Activated T-helper 1 cell treated with anti-CD3 and anti-CD28 coated beads, Interleukin-12 subunit alpha, Interleukin-12 subunit beta, Interleukin-2, Interleukin-4 antibody, amounts not matched to agents 30 ng/mL and 10 ng/mL and 1 ng/mL, durations not matched to agents 14 hours and 24 hours and 36 hours (primary cell): ENCODE measurements at regions not wholly inside any gene's neighbourhood (a gene's known extent, or its start where the extent isn't known, plus 50 kb on each side); places are given as distances from the start of the nearest gene placed in this dataset.

ENCODE experiments used
- DNase-seq: peaks from one replicate; pipeline ENCODE4 v3.0.0; 2021; ENCODE audit warnings: low spot score
- H3K27ac Mint-ChIP-seq: one replicate; pipeline ENCODE4 v1.8.0; 2021; ENCODE audit warnings: mild to moderate bottlenecking, mixed read lengths
- H3K27me3 Mint-ChIP-seq: one replicate; pipeline ENCODE4 v1.8.0; 2022; ENCODE audit warnings: mild to moderate bottlenecking, moderate library complexity, mixed read lengths; ENCODE audit not compliant: insufficient read depth
- H3K36me3 Mint-ChIP-seq: one replicate; pipeline ENCODE4 v1.8.0; 2021; ENCODE audit warnings: low read depth, mixed read lengths
- H3K4me1 Mint-ChIP-seq: one replicate; pipeline ENCODE4 v1.8.0; 2021; ENCODE audit warnings: low read depth, mixed read lengths
- H3K4me3 Mint-ChIP-seq: one replicate; pipeline ENCODE4 v1.8.0; 2021; ENCODE audit warnings: mild to moderate bottlenecking, moderate library complexity, mixed read lengths
- H3K9me3 Mint-ChIP-seq: one replicate; pipeline ENCODE4 v1.8.0; 2021; ENCODE audit warnings: mixed read lengths
- intact Hi-C: fragments of 100-400 bp; cut with micrococcal nuclease; formaldehyde crosslinking; loops from one replicate; pipeline ENCODE4 v1.15.1; 2024

GRCh38 chr3:124248471-124249028, 256.6 kb upstream of the ROPN1 start:
- no peak overlapping the region for H3K27ac Mint-ChIP-seq
- H3K4me1 Mint-ChIP-seq, result no peaks in the 10 kb centered on the region
- no peak overlapping the region for H3K4me3 Mint-ChIP-seq
- H3K27me3 Mint-ChIP-seq, result peaks cover 8% of the 10 kb centered on the region
- H3K36me3 Mint-ChIP-seq, result no peaks in the 10 kb centered on the region
- H3K9me3 Mint-ChIP-seq, result no peaks in the 10 kb centered on the region
- intact Hi-C loops, result no loop called here
- DNase-seq, result no peak

DNA sequence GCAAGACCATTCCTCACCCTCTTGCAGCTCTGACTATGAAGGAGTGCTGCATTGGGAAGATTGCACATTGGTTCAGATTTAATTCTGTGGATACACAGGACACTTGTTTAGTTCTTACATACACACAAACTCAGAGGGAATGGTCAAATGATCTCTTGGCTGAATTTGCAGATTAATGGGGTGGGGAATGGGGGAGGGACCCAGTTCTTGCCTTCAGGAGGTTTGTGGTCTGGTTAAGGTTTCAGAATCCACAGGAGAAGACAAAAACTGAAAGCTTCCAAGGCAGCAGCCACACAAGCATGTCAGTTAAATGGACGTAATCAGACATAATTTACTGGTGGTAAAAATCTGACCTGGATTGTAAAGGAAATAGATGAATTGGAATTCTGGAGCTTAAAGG, 257.1 kb upstream of the ROPN1 start:
- Mint-ChIP-seq H3K4me1 (no peaks in the 10 kb centered on the region), H3K27me3 (peaks cover 8% of the 10 kb centered on the region), H3K27ac (no peak overlapping the region), H3K36me3 (no peaks in the 10 kb centered on the region), H3K4me3 (no peak overlapping the region), H3K9me3 (no peaks in the 10 kb centered on the region)
- intact Hi-C loops, result no loop called here
- no peak for DNase-seq

DNA sequence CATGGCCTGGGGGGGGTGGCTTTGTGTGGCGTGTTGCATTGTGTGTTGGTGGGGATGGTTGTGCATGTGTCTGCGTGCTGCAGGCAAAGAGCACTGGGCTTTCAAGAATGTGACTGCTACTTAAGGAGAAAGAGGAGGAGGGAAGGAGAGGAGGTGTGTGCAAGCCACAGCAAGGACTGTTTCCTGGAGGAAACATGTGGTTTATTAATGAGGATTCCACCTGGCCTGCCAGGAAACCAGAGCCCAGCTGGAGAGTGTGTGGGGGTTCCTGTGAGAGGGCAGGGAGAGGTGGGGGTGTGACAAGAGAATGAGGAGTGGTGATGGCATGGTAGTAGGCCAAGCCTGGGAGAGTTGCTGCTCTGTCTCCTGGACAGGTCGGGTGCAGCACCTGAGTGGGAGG, 258.1 kb upstream of the ROPN1 start:
- DNase-seq, result no peak
- no peaks in the 10 kb centered on the region for H3K9me3 Mint-ChIP-seq
- no peak overlapping the region for H3K27ac Mint-ChIP-seq
- H3K4me3 Mint-ChIP-seq, result no peak overlapping the region
- H3K27me3 Mint-ChIP-seq, result peaks cover 8% of the 10 kb centered on the region
- no peaks in the 10 kb centered on the region for H3K36me3 Mint-ChIP-seq
- no peaks in the 10 kb centered on the region for H3K4me1 Mint-ChIP-seq
- intact Hi-C loops, result no loop called here

DNA sequence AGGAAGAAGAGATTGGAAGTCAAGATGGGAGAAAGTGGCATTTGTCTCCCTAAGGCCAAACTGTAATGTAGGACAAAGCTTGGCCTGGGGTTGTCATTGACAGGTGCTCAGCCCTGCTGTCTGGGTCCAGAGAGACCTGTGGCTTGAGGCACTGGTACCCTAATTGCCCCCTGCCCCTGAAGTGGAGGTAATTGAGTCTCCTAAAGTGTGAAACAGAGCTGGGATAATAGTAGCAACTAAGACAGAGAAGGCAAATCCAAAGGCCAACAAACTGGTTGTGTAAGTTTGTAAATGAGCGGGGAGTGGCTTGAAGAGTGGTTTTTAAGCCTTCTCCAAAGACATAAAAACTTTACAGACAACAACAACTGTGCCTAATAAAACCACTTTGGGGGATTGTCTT, 264.2 kb upstream of the ROPN1 start:
- no peak for DNase-seq
- Mint-ChIP-seq H3K4me3 (no peak overlapping the region), H3K27me3 (peaks cover 8% of the 10 kb centered on the region), H3K36me3 (no peaks in the 10 kb centered on the region), H3K4me1 (no peaks in the 10 kb centered on the region), H3K9me3 (no peaks in the 10 kb centered on the region), H3K27ac (no peak overlapping the region)
- intact Hi-C loops, result no loop called here

DNA sequence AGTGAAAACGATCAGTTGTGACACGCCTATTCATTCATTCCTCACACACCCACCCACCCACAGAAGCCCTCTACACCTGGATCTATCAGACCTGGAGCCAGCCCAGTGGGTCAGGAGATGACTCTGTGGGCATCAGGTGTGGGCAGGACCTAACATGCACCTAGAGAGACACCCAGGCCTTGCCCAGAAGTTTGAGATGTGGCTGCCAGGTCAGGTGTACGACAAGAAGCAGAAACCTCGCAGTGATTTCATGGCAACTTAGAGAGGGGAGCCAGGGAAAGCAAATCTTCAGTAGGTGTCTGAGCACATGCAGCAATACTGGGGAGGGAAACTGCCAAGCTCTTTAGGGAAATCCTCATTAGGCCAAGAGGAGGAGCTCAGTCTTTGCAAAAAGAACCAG, 264.7 kb upstream of the ROPN1 start:
- no peak overlapping the region for H3K27ac Mint-ChIP-seq
- no peak overlapping the region for H3K4me3 Mint-ChIP-seq
- no peaks in the 10 kb centered on the region for H3K36me3 Mint-ChIP-seq
- H3K27me3 Mint-ChIP-seq, result peaks cover 9% of the 10 kb centered on the region
- DNase-seq, result no peak
- no peaks in the 10 kb centered on the region for H3K9me3 Mint-ChIP-seq
- intact Hi-C loops, result no loop called here
- no peaks in the 10 kb centered on the region for H3K4me1 Mint-ChIP-seq

DNA sequence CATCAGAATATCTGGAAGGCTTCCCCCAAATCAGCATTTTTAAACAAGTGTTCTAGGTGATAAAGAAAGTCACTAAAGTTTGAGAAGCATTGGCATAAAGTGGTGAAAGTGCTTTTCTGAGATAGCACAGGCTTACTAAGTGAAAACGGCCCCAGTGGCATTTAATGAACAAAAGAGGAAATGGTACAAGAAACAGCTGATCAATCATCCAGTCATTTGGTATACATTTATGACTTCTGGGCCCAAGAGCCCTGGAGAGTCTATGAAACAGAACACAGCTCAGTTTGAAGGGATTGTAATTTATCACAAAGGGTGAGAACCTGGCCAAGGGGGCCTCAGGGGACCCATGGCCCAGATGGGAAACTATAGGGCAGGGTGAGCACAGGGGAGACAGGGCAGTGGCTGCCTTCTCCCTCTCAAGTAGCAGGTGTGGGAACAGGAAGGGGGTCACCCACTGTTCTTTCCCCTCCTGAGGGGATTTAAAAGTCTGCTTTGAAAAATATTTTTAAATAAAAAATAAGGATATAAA, 265.5 kb upstream of the ROPN1 start:
- no peaks in the 10 kb centered on the region for H3K9me3 Mint-ChIP-seq
- peaks cover 9% of the 10 kb centered on the region for H3K27me3 Mint-ChIP-seq
- H3K4me3 Mint-ChIP-seq, result no peak overlapping the region
- H3K27ac Mint-ChIP-seq, result no peak overlapping the region
- no peak for DNase-seq
- no peaks in the 10 kb centered on the region for H3K36me3 Mint-ChIP-seq
- intact Hi-C loops, result no loop called here
- H3K4me1 Mint-ChIP-seq, result no peaks in the 10 kb centered on the region

GRCh38 chr3:124258057-124258500, 266.2 kb upstream of the ROPN1 start:
- no peak overlapping the region for H3K27ac Mint-ChIP-seq
- no peaks in the 10 kb centered on the region for H3K9me3 Mint-ChIP-seq
- no peak overlapping the region for H3K4me3 Mint-ChIP-seq
- H3K36me3 Mint-ChIP-seq, result no peaks in the 10 kb centered on the region
- no peaks in the 10 kb centered on the region for H3K4me1 Mint-ChIP-seq
- H3K27me3 Mint-ChIP-seq, result peaks cover 9% of the 10 kb centered on the region
- no peak for DNase-seq
- intact Hi-C loops, result no loop called here

DNA sequence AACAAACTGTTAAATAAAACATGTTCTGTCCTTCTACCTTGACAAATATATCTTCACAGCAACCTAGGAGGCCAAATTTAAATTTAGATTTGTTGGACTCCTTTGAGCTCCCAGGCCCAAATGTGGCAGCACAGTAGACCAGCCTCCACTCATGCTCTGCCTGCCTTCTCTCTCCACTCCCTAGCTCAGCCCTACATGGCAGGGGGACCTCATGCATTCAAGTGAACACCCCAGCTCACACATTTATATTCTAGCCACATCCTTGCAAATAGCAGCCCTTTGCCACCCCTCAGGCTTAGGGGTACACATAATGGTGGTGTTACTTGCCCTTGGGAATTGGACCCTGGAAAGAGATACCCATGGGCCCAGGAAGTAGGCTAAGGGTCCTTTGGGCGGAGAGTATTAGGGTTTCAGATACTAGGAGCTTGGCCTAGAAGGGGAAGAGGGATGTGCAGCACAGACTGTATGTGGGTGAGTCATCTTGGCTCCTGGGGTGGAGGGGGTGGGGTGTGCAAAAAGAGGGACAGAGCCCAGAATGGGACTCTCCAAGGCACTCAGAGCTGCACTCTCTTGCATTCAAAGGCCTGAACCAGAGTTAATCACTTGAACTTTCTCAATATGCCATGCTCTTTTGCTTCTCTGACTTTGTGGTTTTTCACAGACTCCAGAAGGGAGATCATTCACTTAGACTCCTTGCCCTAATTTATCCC, 268.4 kb upstream of the ROPN1 start:
- Mint-ChIP-seq H3K4me3 (no peak overlapping the region), H3K27ac (no peak overlapping the region), H3K4me1 (no peaks in the 10 kb centered on the region), H3K36me3 (no peaks in the 10 kb centered on the region), H3K27me3 (peaks cover 7% of the 10 kb centered on the region), H3K9me3 (no peaks in the 10 kb centered on the region)
- intact Hi-C loops, result no loop called here
- no peak for DNase-seq

GRCh38 chr3:124261306-124261705, 269.4 kb upstream of the ROPN1 start:
- Mint-ChIP-seq H3K4me1 (no peaks in the 10 kb centered on the region), H3K27me3 (peaks cover 1% of the 10 kb centered on the region), H3K27ac (no peak overlapping the region), H3K9me3 (no peaks in the 10 kb centered on the region), H3K4me3 (no peak overlapping the region), H3K36me3 (no peaks in the 10 kb centered on the region)
- no peak for DNase-seq
- intact Hi-C loops, result no loop called here

- intact Hi-C loops, result no loop called here
- no peaks in the 10 kb centered on the region for H3K36me3 Mint-ChIP-seq
- H3K27me3 Mint-ChIP-seq, result peaks cover 1% of the 10 kb centered on the region
- H3K9me3 Mint-ChIP-seq, result no peaks in the 10 kb centered on the region
- DNase-seq, result no peak
- no peak overlapping the region for H3K4me3 Mint-ChIP-seq
- H3K27ac Mint-ChIP-seq, result no peak overlapping the region
- no peaks in the 10 kb centered on the region for H3K4me1 Mint-ChIP-seq
These were observed 271.2 kb upstream of the ROPN1 start for GRCh38 chr3:124263168-124263567.

- H3K9me3 Mint-ChIP-seq, result no peaks in the 10 kb centered on the region
- intact Hi-C loops, result no loop called here
- H3K27ac Mint-ChIP-seq, result no peak overlapping the region
- H3K4me3 Mint-ChIP-seq, result no peak overlapping the region
- H3K27me3 Mint-ChIP-seq, result peaks cover 1% of the 10 kb centered on the region
- no peaks in the 10 kb centered on the region for H3K36me3 Mint-ChIP-seq
- no peak for DNase-seq
- no peaks in the 10 kb centered on the region for H3K4me1 Mint-ChIP-seq
These were observed 272.4 kb upstream of the ROPN1 start for GRCh38 chr3:124264346-124264745.

- Mint-ChIP-seq H3K4me1 (no peaks in the 10 kb centered on the region), H3K4me3 (no peak overlapping the region), H3K36me3 (no peaks in the 10 kb centered on the region), H3K9me3 (no peaks in the 10 kb centered on the region), H3K27ac (no peak overlapping the region), H3K27me3 (no peaks in the 10 kb centered on the region)
- intact Hi-C loops, result no loop called here
- DNase-seq, result no peak
These were observed 274.6 kb upstream of the ROPN1 start for GRCh38 chr3:124266487-124266886.

GRCh38 chr3:124267406-124267805, 275.5 kb upstream of the ROPN1 start:
- H3K9me3 Mint-ChIP-seq, result no peaks in the 10 kb centered on the region
- H3K4me3 Mint-ChIP-seq, result no peak overlapping the region
- no peaks in the 10 kb centered on the region for H3K4me1 Mint-ChIP-seq
- intact Hi-C loops, result no loop called here
- H3K36me3 Mint-ChIP-seq, result no peaks in the 10 kb centered on the region
- no peak for DNase-seq
- H3K27me3 Mint-ChIP-seq, result no peaks in the 10 kb centered on the region
- no peak overlapping the region for H3K27ac Mint-ChIP-seq
